ENCODE measurements at regions not wholly inside any gene's neighbourhood (a gene's known extent, or its start where the extent isn't known, plus 50 kb on each side); places are given as distances from the start of the nearest gene placed in this dataset.

GRCh38 chr2:5183031-5183430, 509.2 kb upstream of the SOX11 start:
- DNase-seq (ENCODE audit: low spot score), result no peak
- Mint-ChIP-seq H3K9me3 (ENCODE audit: low read depth) (peaks cover 17% of the 10 kb centered on the region), H3K4me1 (ENCODE audit: low read depth) (no peaks in the 10 kb centered on the region), H3K27ac (ENCODE audit: unreplicated experiment) (no peak overlapping the region), H3K27me3 (ENCODE audit: low read depth) (no peaks in the 10 kb centered on the region), H3K4me3 (ENCODE audit: unreplicated experiment) (no peak overlapping the region), H3K36me3 (ENCODE audit: low read depth) (peaks cover 4% of the 10 kb centered on the region)
- TF ChIP-seq CTCF (IDR thresholded peaks at IDR 0.05), result no peak

DNA sequence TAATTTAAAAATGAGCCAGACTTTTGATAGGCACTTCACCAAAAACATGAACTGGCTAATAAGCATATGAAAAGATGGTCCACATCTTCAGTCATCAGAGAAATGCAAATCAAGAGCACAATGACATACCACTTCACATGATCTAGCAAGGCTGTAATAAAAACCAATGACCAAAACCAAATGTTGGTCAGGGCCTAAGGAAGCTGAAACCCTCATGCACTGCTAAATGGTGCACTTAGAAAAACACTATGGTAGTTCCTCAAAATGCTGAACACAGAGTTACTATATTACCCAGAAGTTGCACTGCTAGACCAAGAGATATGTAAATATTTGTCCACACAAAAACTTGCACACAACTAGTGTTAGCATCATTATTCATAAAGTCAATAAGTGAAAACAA, 504.9 kb upstream of the SOX11 start:
- no peak for TF ChIP-seq CTCF (IDR thresholded peaks at IDR 0.05)
- DNase-seq (ENCODE audit: low spot score), result no peak
- Mint-ChIP-seq H3K27ac (ENCODE audit: unreplicated experiment) (no peak overlapping the region), H3K4me3 (ENCODE audit: unreplicated experiment) (no peak overlapping the region), H3K27me3 (ENCODE audit: low read depth) (no peaks in the 10 kb centered on the region), H3K9me3 (ENCODE audit: low read depth) (peaks cover 15% of the 10 kb centered on the region), H3K4me1 (ENCODE audit: low read depth) (peaks cover 3% of the 10 kb centered on the region), H3K36me3 (ENCODE audit: low read depth) (peaks cover 2% of the 10 kb centered on the region)

GRCh38 chr2:5188636-5189035, 503.5 kb upstream of the SOX11 start:
- Mint-ChIP-seq H3K4me3 (ENCODE audit: unreplicated experiment) (no peak overlapping the region), H3K27ac (ENCODE audit: unreplicated experiment) (no peak overlapping the region), H3K27me3 (ENCODE audit: low read depth) (no peaks in the 10 kb centered on the region), H3K4me1 (ENCODE audit: low read depth) (peaks cover 3% of the 10 kb centered on the region), H3K36me3 (ENCODE audit: low read depth) (peaks cover 2% of the 10 kb centered on the region), H3K9me3 (ENCODE audit: low read depth) (peaks cover 15% of the 10 kb centered on the region)
- no peak for TF ChIP-seq CTCF (IDR thresholded peaks at IDR 0.05)
- no peak for DNase-seq (ENCODE audit: low spot score)

DNA sequence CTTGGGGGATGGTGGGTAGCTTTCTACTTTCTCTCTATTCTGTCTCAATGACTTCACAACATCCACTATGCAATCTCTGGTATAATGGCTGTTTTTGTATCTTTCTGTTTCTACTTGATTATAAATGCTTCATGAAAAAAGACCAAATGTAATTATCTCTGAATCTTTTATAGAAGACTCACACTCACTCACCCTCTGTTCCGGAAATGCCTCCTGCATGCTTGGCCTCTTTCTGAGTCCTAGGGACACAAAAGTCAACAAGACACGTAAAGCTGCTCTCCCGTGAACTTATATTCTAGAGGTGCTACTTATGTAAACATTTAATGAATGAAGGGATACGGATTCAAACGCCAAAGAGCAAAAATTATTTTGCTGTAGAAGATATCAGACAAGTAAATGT, 502.2 kb upstream of the SOX11 start:
- no peak for DNase-seq (ENCODE audit: low spot score)
- H3K36me3 Mint-ChIP-seq (ENCODE audit: low read depth), result peaks cover 2% of the 10 kb centered on the region
- peaks cover 3% of the 10 kb centered on the region for H3K4me1 Mint-ChIP-seq (ENCODE audit: low read depth)
- no peak for TF ChIP-seq CTCF (IDR thresholded peaks at IDR 0.05)
- peaks cover 15% of the 10 kb centered on the region for H3K9me3 Mint-ChIP-seq (ENCODE audit: low read depth)
- no peak overlapping the region for H3K27ac Mint-ChIP-seq (ENCODE audit: unreplicated experiment)
- no peak overlapping the region for H3K4me3 Mint-ChIP-seq (ENCODE audit: unreplicated experiment)
- no peaks in the 10 kb centered on the region for H3K27me3 Mint-ChIP-seq (ENCODE audit: low read depth)

- no peak overlapping the region for H3K4me3 Mint-ChIP-seq (ENCODE audit: unreplicated experiment)
- peaks cover 2% of the 10 kb centered on the region for H3K9me3 Mint-ChIP-seq (ENCODE audit: low read depth)
- no peaks in the 10 kb centered on the region for H3K36me3 Mint-ChIP-seq (ENCODE audit: low read depth)
- no peak for DNase-seq (ENCODE audit: low spot score)
- no peaks in the 10 kb centered on the region for H3K4me1 Mint-ChIP-seq (ENCODE audit: low read depth)
- no peaks in the 10 kb centered on the region for H3K27me3 Mint-ChIP-seq (ENCODE audit: low read depth)
- TF ChIP-seq CTCF (IDR thresholded peaks at IDR 0.05), result no peak
- no peak overlapping the region for H3K27ac Mint-ChIP-seq (ENCODE audit: unreplicated experiment)
Measured at GRCh38 chr2:5195636-5196035, 496.5 kb upstream of the SOX11 start.
